OCI-LY1 (cell line): ENCODE measurements at regions not wholly inside any gene's neighbourhood (a gene's known extent, or its start where the extent isn't known, plus 50 kb on each side); places are given as distances from the start of the nearest gene placed in this dataset.

ENCODE experiments used
- H2AFZ ChIP-seq: fragments of 200-600 bp; sonication (generic), shearing (Covaris generic); 2 replicates; pipeline ENCODE4 v1.6.0; 2014; ENCODE audit warnings: antibody characterized with exemption, mild to moderate bottlenecking, low read length
- H3F3A ChIP-seq: fragments of 200-600 bp; sonication (generic), shearing (Covaris generic); 2 replicates; pipeline ENCODE4 v1.6.0; 2014; ENCODE audit warnings: mild to moderate bottlenecking, antibody characterized with exemption, low read length, moderate library complexity; ENCODE audit not compliant: insufficient read depth
- H3K27ac ChIP-seq: fragments of 200-600 bp; sonication (generic); 2 replicates; pipeline ENCODE4 v1.5.1; 2014; ENCODE audit warnings: low read length, mixed run types, mild to moderate bottlenecking, low read depth; ENCODE audit not compliant: poor library complexity, severe bottlenecking
- H3K27me3 ChIP-seq: fragments of 200-600 bp; sonication (generic); 2 replicates; pipeline ENCODE4 v1.6.0; 2014; ENCODE audit warnings: antibody characterized with exemption, mild to moderate bottlenecking, low read length, moderate library complexity; ENCODE audit not compliant: insufficient read depth
- H3K36me3 ChIP-seq: fragments of 200-600 bp; sonication (generic); 2 replicates; pipeline ENCODE4 v1.6.1; 2014; ENCODE audit warnings: mild to moderate bottlenecking, antibody characterized with exemption, low read length, moderate library complexity, mixed read lengths; ENCODE audit not compliant: insufficient read depth
- H3K4me1 ChIP-seq: fragments of 200-600 bp; sonication (generic); 2 replicates; pipeline ENCODE4 v1.5.1; 2014; ENCODE audit warnings: mild to moderate bottlenecking, low read length, moderate library complexity; ENCODE audit not compliant: insufficient read depth, severe bottlenecking
- H3K4me2 ChIP-seq: fragments of 200-600 bp; sonication (generic), shearing (Covaris generic); 2 replicates; pipeline ENCODE4 v1.6.1; 2014; ENCODE audit warnings: low read length
- H3K4me3 ChIP-seq: fragments of 200-600 bp; sonication (generic); 2 replicates; pipeline ENCODE4 v1.5.1; 2014; ENCODE audit warnings: low read length, low read depth, mild to moderate bottlenecking, mixed read lengths; ENCODE audit not compliant: poor library complexity, severe bottlenecking
- H3K79me2 ChIP-seq: fragments of 200-600 bp; shearing (Covaris generic); 2 replicates; pipeline ENCODE4 v1.6.1; 2016; ENCODE audit warnings: mixed run types, low read length, mixed read lengths; ENCODE audit not compliant: insufficient read depth
- H3K9ac ChIP-seq: fragments of 200-600 bp; sonication (generic), shearing (Covaris generic); 2 replicates; pipeline ENCODE4 v1.6.1; 2014; ENCODE audit warnings: mild to moderate bottlenecking, low read length, mixed read lengths
- H3K9me2 ChIP-seq: fragments of 200-600 bp; sonication (generic), shearing (Covaris generic); 2 replicates; pipeline ENCODE4 v1.6.1; 2014; ENCODE audit warnings: low read depth, mild to moderate bottlenecking, low read length, mixed read lengths
- H3K9me3 ChIP-seq: fragments of 200-600 bp; shearing (Covaris generic); 2 replicates; pipeline ENCODE4 v1.6.1; 2014; ENCODE audit warnings: low read length, mixed read lengths
- H4K20me1 ChIP-seq: fragments of 200-600 bp; sonication (generic), shearing (Covaris generic); 2 replicates; pipeline ENCODE4 v1.6.0; 2016; ENCODE audit warnings: mild to moderate bottlenecking, low read length; ENCODE audit not compliant: insufficient read depth
- EZH2 ChIP-seq: fragments of 200-600 bp; sonication (generic), shearing (Covaris generic); IDR thresholded peaks from 2 replicates; pipeline ENCODE4 v1.8.0; 2017; ENCODE audit warnings: borderline replicate concordance, mixed run types, mild to moderate bottlenecking, antibody characterized with exemption, low read length, moderate library complexity, mixed read lengths
- TF ChIP-seq, protein P1 (sequence below): fragments of 200-600 bp; sonication (generic), shearing (Covaris generic); IDR thresholded peaks from 2 replicates; pipeline ENCODE4 v1.5.1; 2017; ENCODE audit warnings: mild to moderate bottlenecking, antibody characterized with exemption, low read length, moderate library complexity, mixed read lengths

GRCh38 chr1:98145655-98146054, 224.8 kb upstream of the DPYD start:
- no peaks in the 10 kb centered on the region for H3K79me2 ChIP-seq
- H3K27me3 ChIP-seq, result no peaks in the 10 kb centered on the region
- H3K9me2 ChIP-seq, result no peaks in the 10 kb centered on the region
- no peaks in the 10 kb centered on the region for H4K20me1 ChIP-seq
- TF ChIP-seq, protein P1, sequence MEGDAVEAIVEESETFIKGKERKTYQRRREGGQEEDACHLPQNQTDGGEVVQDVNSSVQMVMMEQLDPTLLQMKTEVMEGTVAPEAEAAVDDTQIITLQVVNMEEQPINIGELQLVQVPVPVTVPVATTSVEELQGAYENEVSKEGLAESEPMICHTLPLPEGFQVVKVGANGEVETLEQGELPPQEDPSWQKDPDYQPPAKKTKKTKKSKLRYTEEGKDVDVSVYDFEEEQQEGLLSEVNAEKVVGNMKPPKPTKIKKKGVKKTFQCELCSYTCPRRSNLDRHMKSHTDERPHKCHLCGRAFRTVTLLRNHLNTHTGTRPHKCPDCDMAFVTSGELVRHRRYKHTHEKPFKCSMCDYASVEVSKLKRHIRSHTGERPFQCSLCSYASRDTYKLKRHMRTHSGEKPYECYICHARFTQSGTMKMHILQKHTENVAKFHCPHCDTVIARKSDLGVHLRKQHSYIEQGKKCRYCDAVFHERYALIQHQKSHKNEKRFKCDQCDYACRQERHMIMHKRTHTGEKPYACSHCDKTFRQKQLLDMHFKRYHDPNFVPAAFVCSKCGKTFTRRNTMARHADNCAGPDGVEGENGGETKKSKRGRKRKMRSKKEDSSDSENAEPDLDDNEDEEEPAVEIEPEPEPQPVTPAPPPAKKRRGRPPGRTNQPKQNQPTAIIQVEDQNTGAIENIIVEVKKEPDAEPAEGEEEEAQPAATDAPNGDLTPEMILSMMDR, result no peak
- TF ChIP-seq EZH2, result no peak
- H3K4me2 ChIP-seq, result no peak overlapping the region
- no peak overlapping the region for H3K27ac ChIP-seq
- no peaks in the 10 kb centered on the region for H3K9me3 ChIP-seq
- no peaks in the 10 kb centered on the region for H3K36me3 ChIP-seq
- H3F3A ChIP-seq, result no peaks in the 10 kb centered on the region
- no peak overlapping the region for H3K4me3 ChIP-seq
- no peak overlapping the region for H2AFZ ChIP-seq
- H3K9ac ChIP-seq, result no peak overlapping the region
- no peaks in the 10 kb centered on the region for H3K4me1 ChIP-seq

DNA sequence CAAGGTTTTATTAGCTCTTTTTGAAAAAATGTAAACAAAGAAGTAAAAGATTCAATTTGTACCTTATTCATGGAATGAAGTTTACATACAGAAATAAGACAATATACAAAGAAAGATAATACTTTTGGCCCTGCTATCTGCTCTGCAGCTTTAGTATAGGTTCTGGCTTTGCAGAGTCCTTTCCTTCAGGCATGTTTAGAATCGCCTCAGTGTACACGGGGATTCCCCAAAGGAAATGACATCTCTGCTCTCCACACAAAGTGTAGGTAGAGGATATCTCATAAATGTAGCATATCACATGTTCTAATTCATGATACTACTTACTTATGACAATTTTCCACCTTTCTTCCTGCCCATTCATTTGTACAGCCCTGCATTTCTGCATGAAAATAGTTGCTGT, 222.6 kb upstream of the DPYD start:
- no peaks in the 10 kb centered on the region for H3F3A ChIP-seq
- no peaks in the 10 kb centered on the region for H4K20me1 ChIP-seq
- H3K27me3 ChIP-seq, result no peaks in the 10 kb centered on the region
- H3K79me2 ChIP-seq, result no peaks in the 10 kb centered on the region
- no peak overlapping the region for H3K9ac ChIP-seq
- TF ChIP-seq EZH2, result no peak
- TF ChIP-seq, protein P1, result no peak
- H2AFZ ChIP-seq, result no peak overlapping the region
- no peak overlapping the region for H3K27ac ChIP-seq
- no peaks in the 10 kb centered on the region for H3K36me3 ChIP-seq
- H3K4me2 ChIP-seq, result no peak overlapping the region
- H3K9me2 ChIP-seq, result no peaks in the 10 kb centered on the region
- H3K4me1 ChIP-seq, result no peaks in the 10 kb centered on the region
- no peak overlapping the region for H3K4me3 ChIP-seq
- H3K9me3 ChIP-seq, result no peaks in the 10 kb centered on the region

DNA sequence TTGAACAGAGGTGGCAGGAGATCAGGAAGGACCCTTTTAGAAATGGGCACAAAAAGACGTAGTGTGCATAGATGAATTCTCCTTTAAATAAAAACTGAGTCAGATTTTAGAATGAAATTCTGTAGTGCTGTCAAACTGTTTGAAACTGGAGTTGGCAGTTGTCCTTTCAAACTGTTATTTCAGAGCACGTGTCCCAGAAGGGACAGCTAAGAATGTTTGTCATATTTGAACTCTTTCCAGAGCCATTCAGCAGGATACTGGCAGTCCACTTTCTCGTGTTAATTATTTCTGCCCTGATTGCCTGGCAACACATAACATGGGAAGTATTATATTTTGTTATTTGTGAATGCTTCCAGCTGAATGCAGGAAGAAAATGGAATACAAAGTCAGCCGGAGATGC, 212.3 kb upstream of the DPYD start:
- Histone ChIP-seq H3K4me2 (no peak overlapping the region), H3K27ac (no peak overlapping the region), H3K9ac (no peak overlapping the region), H3K9me2 (no peaks in the 10 kb centered on the region), H2AFZ (no peak overlapping the region), H3K27me3 (no peaks in the 10 kb centered on the region), H3K79me2 (no peaks in the 10 kb centered on the region), H3K36me3 (no peaks in the 10 kb centered on the region), H3F3A (no peaks in the 10 kb centered on the region), H4K20me1 (no peaks in the 10 kb centered on the region), H3K4me1 (no peaks in the 10 kb centered on the region), H3K4me3 (no peak overlapping the region), H3K9me3 (no peaks in the 10 kb centered on the region)
- TF ChIP-seq, protein P1, result no peak
- no peak for TF ChIP-seq EZH2
